Transverse colon (tissue), 4 donors: ENCODE measurements at regions not wholly inside any gene's neighbourhood (a gene's known extent, or its start where the extent isn't known, plus 50 kb on each side); places are given as distances from the start of the nearest gene placed in this dataset.
"Not testable (repeated sequence)": the region's sequence is repeated elsewhere in the genome, so short reads cannot be mapped to it uniquely, and the experiment has no call there.

Source experiments
- DNase-seq: peaks from one replicate; pipeline ENCODE4 v3.0.0-alpha.2; 2019
- H3K27ac ChIP-seq, 4 donors: fragments of 200-600 bp; sonication (generic); 2 replicates each; pipeline ENCODE4 v1.5.1; 2016 to 2018; ENCODE audit warnings: inconsistent platforms in 4 of 4
- H3K27me3 ChIP-seq: fragments of 200-600 bp; sonication (generic); 2 replicates; pipeline ENCODE4 v1.5.1; 2017; ENCODE audit warnings: inconsistent platforms
- H3K36me3 ChIP-seq, 4 donors: fragments of 200-600 bp; sonication (generic); 2 replicates each; pipeline ENCODE4 v1.5.1; 2017 to 2019; ENCODE audit warnings: inconsistent platforms in 4 of 4
- H3K4me1 ChIP-seq, 4 donors: fragments of 200-600 bp; sonication (generic); 2 replicates each; pipeline ENCODE4 v1.5.1; 2017 to 2020; ENCODE audit warnings: inconsistent platforms in 4 of 4
- H3K4me3 ChIP-seq, 4 donors: fragments of 200-600 bp; sonication (generic); 1 replicate in 1 of 4; 2 replicates in 3 of 4; pipeline versions ENCODE4 v1.5.1 to v1.6.1; 2017 to 2019; ENCODE audit warnings: inconsistent platforms in 4 of 4
- H3K9me3 ChIP-seq, 2 donors: fragments of 200-600 bp; sonication (generic); 2 replicates each; pipeline ENCODE4 v1.5.1; 2017 to 2019; ENCODE audit warnings: inconsistent platforms in 2 of 2
- CTCF ChIP-seq, 5 experiments: fragments of 200-600 bp in 3 of 5; fragments of 450-650 bp in 2 of 5; sonication (generic) in 3 of 5; IDR thresholded peaks; 1 replicate in 2 of 5; 2 replicates in 3 of 5; pipeline ENCODE4 v1.5.1; 2016 to 2017; ENCODE audit warnings: antibody characterized with exemption in 5 of 5, inconsistent platforms in 3 of 5, mild to moderate bottlenecking in 2 of 5, moderate library complexity in 1 of 5
- EP300 ChIP-seq: sonication (generic); formaldehyde crosslinking; IDR thresholded peaks from one replicate; pipeline ENCODE4 v1.6.1; 2017; ENCODE audit warnings: antibody characterized with exemption, low read depth
- POLR2A ChIP-seq: fragments of 450-650 bp; IDR thresholded peaks from one replicate; pipeline ENCODE4 v1.6.1; 2016; ENCODE audit warnings: antibody characterized with exemption, mild to moderate bottlenecking, moderate library complexity
- POLR2AphosphoS5 ChIP-seq, 3 donors: sonication (generic); formaldehyde crosslinking; IDR thresholded peaks; one replicate each; pipeline ENCODE4 v1.6.1; 2016; ENCODE audit warnings: antibody characterized with exemption in 3 of 3
- WGBS, 2 donors: methylation state at CpG; one replicate each; pipeline ENCODE4 v1.1.5; 2018; ENCODE audit warnings: low coverage in 1 of 2; 5-methylcytosine and 5-hydroxymethylcytosine counted together
- in situ Hi-C, 4 donors: fragments of 200-750 bp; cut with MboI; loops; one replicate each; pipeline versions ENCODE4 v1.15.0 to v1.15.1; 2017; ENCODE audit warnings: low sequenced_read_pairs in 3 of 4, low pct_ligation_motif_present in 1 of 4, low pct_unique_long_range_greater_than_20kb in 1 of 4
- intact Hi-C: fragments of 100-400 bp; cut with DNase I; formaldehyde crosslinking; loops from one replicate; pipeline ENCODE4 v1.15.1; 2023; ENCODE audit warnings: low total_unique reads

GRCh38 chr2:76174505-76174904, 463.8 kb upstream of the GCFC2 start:
- TF ChIP-seq POLR2AphosphoS5 (IDR thresholded peaks at IDR 0.05): no peak
- TF ChIP-seq EP300: no peak
- TF ChIP-seq POLR2A: no peak
- TF ChIP-seq CTCF (IDR thresholded peaks at IDR 0.05): no peak
- in situ Hi-C loops: no loop called here
- DNase-seq: no peak
- H3K9me3 ChIP-seq: peaks cover 0 to 6% of the 10 kb centered on the region in 2 donors
- no peak overlapping the region for H3K27ac ChIP-seq
- H3K4me3 ChIP-seq: no peak overlapping the region
- no peaks in the 10 kb centered on the region for H3K27me3 ChIP-seq
- no peaks in the 10 kb centered on the region for H3K36me3 ChIP-seq
- H3K4me1 ChIP-seq: no peaks in the 10 kb centered on the region
- intact Hi-C loops: no loop called here
- WGBS, 2 donors: 43 to 49% methylated on average over 2 of the region's 2 CpGs

DNA sequence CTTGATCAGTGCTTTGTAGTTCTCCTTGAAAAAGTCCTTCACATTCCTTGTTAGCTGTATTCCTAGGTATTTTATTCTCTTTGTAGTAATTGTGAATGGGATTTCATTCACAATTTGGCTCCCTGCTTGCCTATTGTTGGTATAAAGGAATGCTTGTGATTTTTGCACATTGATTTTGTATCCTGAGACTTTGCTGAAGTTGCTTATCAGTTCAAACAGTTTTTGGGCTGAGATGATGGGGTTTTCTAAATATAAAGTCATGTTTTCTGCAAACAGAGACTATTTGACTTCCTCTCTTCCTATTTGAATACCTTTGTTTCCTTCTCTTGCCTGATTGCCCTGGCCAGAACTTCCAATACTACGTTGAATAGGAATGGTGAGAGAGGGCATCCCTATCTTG, 462.5 kb upstream of the GCFC2 start:
- 0% methylated on average over 1 of the region's 1 CpG for WGBS, 2 donors
- intact Hi-C loops, H3K27ac ChIP-seq, H3K9me3 ChIP-seq, H3K4me3 ChIP-seq, H3K27me3 ChIP-seq, H3K36me3 ChIP-seq, DNase-seq, H3K4me1 ChIP-seq, in situ Hi-C loops: not testable (repeated sequence)

- H3K4me1 ChIP-seq, in situ Hi-C loops, H3K27me3 ChIP-seq, intact Hi-C loops, DNase-seq, H3K4me3 ChIP-seq, H3K9me3 ChIP-seq, H3K36me3 ChIP-seq, H3K27ac ChIP-seq: not testable (repeated sequence)
These were observed 461.5 kb upstream of the GCFC2 start for GRCh38 chr2:76172154-76172595.

DNA sequence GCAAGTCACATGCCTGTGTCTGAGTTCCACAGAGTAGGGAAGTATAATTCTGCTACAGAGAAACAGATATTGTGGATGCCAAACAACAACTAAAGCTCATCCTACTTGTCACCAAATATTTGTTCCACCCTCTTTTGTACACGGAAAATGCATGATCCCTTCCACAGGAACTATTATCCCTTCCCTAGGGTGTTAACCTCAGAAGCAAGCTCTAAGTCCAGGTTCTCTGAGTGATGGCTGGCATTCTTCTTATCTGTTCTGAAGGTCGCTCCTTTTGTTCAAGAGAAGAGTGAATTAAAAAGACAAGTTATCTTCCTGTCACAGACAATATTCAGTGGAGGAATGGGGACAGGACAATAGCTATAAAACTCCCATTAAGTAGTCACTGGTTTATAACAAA, 460.1 kb upstream of the GCFC2 start:
- no peak overlapping the region for H3K27ac ChIP-seq
- H3K4me1 ChIP-seq: no peaks in the 10 kb centered on the region
- DNase-seq: no peak
- TF ChIP-seq POLR2A: no peak
- TF ChIP-seq CTCF (IDR thresholded peaks at IDR 0.05): no peak
- TF ChIP-seq EP300: no peak
- TF ChIP-seq POLR2AphosphoS5 (IDR thresholded peaks at IDR 0.05): no peak
- no peaks in the 10 kb centered on the region for H3K36me3 ChIP-seq
- WGBS, 2 donors: 66 to 76% methylated on average over 2 of the region's 2 CpGs
- in situ Hi-C loops: no loop called here
- H3K4me3 ChIP-seq: no peak overlapping the region
- no peaks in the 10 kb centered on the region for H3K27me3 ChIP-seq
- intact Hi-C loops: no loop called here
- H3K9me3 ChIP-seq: no peaks in the 10 kb centered on the region

DNA sequence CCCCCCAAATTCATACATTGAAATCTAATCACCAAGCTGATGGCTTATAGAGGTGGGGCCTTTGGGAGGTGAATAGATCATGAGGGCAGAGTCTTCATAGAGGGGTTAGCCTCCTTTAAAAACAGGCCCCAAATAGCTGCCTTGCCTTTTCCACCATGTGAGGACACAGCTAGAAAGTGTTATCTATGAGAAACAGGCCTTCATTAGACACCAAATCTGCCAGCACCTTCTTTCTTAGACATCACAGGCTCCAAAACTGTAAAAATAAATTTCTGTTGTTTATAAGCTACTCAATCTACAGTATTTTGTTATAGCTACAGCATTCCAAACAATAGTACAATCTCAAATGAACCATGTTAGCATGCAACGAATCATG, 459.3 kb upstream of the GCFC2 start:
- Histone ChIP-seq H3K4me1 (no peaks in the 10 kb centered on the region), H3K4me3 (no peak overlapping the region), H3K27ac (no peak overlapping the region), H3K36me3 (no peaks in the 10 kb centered on the region), H3K9me3 (no peaks in the 10 kb centered on the region), H3K27me3 (no peaks in the 10 kb centered on the region)
- no peak for DNase-seq
- TF ChIP-seq EP300: no peak
- TF ChIP-seq POLR2AphosphoS5 (IDR thresholded peaks at IDR 0.05): no peak
- no peak for TF ChIP-seq POLR2A
- TF ChIP-seq CTCF (IDR thresholded peaks at IDR 0.05): no peak
- WGBS, 2 donors: 82% methylated on average over 1 of the region's 1 CpG; no CpG with 5 or more reads in 1 of the 2 donors
- in situ Hi-C loops: no loop called here
- intact Hi-C loops: no loop called here
